Fibroblast of pulmonary artery (primary cell): ENCODE measurements at regions not wholly inside any gene's neighbourhood (a gene's known extent, or its start where the extent isn't known, plus 50 kb on each side); places are given as distances from the start of the nearest gene placed in this dataset.
"Not testable (repeated sequence)": the region's sequence is repeated elsewhere in the genome, so short reads cannot be mapped to it uniquely, and the experiment has no call there.

Experiments
- DNase-seq: peaks from one replicate; pipeline ENCODE4 v3.0.0-alpha.2; 2010; ENCODE audit warnings: low read depth
- H3K4me3 ChIP-seq: replicated peaks from 2 replicates; pipeline ENCODE4 v1.5.1; 2011; ENCODE audit warnings: low read depth, mild to moderate bottlenecking, control low read depth, low read length, moderate library complexity
- CTCF ChIP-seq: IDR thresholded peaks from 2 replicates; pipeline ENCODE4 v1.5.1; 2011; ENCODE audit warnings: mild to moderate bottlenecking, control low read depth, low read length, inconsistent platforms; ENCODE audit errors: missing control alignments

- no peak for DNase-seq
- no peak for TF ChIP-seq CTCF
- no peak overlapping the region for H3K4me3 ChIP-seq
These were observed 671.1 kb upstream of the SPRY2 start for GRCh38 chr13:81012031-81012430.

GRCh38 chr13:81001828-81002385, 661.0 kb upstream of the SPRY2 start:
- no peak overlapping the region for H3K4me3 ChIP-seq
- TF ChIP-seq CTCF = no peak
- no peak for DNase-seq

GRCh38 chr13:80998603-80999002, 657.7 kb upstream of the SPRY2 start:
- DNase-seq = not testable (repeated sequence)

GRCh38 chr13:80989747-80990146, 648.8 kb upstream of the SPRY2 start:
- H3K4me3 ChIP-seq = no peak overlapping the region
- DNase-seq = peak; percentile 11
- no peak for TF ChIP-seq CTCF

More at GRCh38 chr13:80998603-80999002, 657.7 kb upstream of the SPRY2 start:
- H3K4me3 ChIP-seq = not testable (repeated sequence)

- no peak for TF ChIP-seq CTCF
- DNase-seq = no peak
- H3K4me3 ChIP-seq = no peak overlapping the region
These were observed 648.3 kb upstream of the SPRY2 start for GRCh38 chr13:80989241-80989640.

- no peak for DNase-seq
- no peak for TF ChIP-seq CTCF
- no peak overlapping the region for H3K4me3 ChIP-seq
These were observed 647.6 kb upstream of the SPRY2 start for GRCh38 chr13:80988391-80989151.

- TF ChIP-seq CTCF = peak; percentile 86
- H3K4me3 ChIP-seq = no peak overlapping the region
- DNase-seq = peak; percentile 90
These were observed 638.2 kb upstream of the SPRY2 start for GRCh38 chr13:80979035-80979641.
